ENCODE measurements at regions not wholly inside any gene's neighbourhood (a gene's known extent, or its start where the extent isn't known, plus 50 kb on each side); places are given as distances from the start of the nearest gene placed in this dataset.

- Mint-ChIP-seq H3K4me1 (ENCODE audit: low read depth) (no peaks in the 10 kb centered on the region), H3K27me3 (peaks cover 33% of the 10 kb centered on the region), H3K27ac (no peak overlapping the region), H3K9me3 (no peaks in the 10 kb centered on the region), H3K36me3 (ENCODE audit: low read depth) (no peaks in the 10 kb centered on the region), H3K4me3 (no peak overlapping the region)
Measured at GRCh38 chr15:80342148-80342547, 62.0 kb upstream of the ARNT2 start.

GRCh38 chr15:80343554-80343992, 60.6 kb upstream of the ARNT2 start:
- H3K4me3 Mint-ChIP-seq = no peak overlapping the region

GRCh38 chr15:80350941-80351610, 53.1 kb upstream of the ARNT2 start:
- Mint-ChIP-seq H3K27me3 (peaks cover 50% of the 10 kb centered on the region), H3K4me3 (no peak overlapping the region), H3K36me3 (ENCODE audit: low read depth) (no peaks in the 10 kb centered on the region), H3K4me1 (ENCODE audit: low read depth) (no peaks in the 10 kb centered on the region), H3K27ac (no peak overlapping the region), H3K9me3 (peaks cover 4% of the 10 kb centered on the region)

More at GRCh38 chr15:80343554-80343992, 60.6 kb upstream of the ARNT2 start:
- Mint-ChIP-seq H3K27ac (no peak overlapping the region), H3K36me3 (ENCODE audit: low read depth) (no peaks in the 10 kb centered on the region), H3K4me1 (ENCODE audit: low read depth) (no peaks in the 10 kb centered on the region), H3K27me3 (peaks cover 37% of the 10 kb centered on the region), H3K9me3 (no peaks in the 10 kb centered on the region)

All from stimulated activated naive CD8-positive, alpha-beta T cell treated with anti-CD3 and anti-CD28 coated beads, Interleukin-15, Interleukin-2, amounts not matched to agents 100 ng/mL and 50 ng/mL, for 24 hours (primary cell).